Mucosa of descending colon (tissue), 3 donors: ENCODE measurements at regions not wholly inside any gene's neighbourhood (a gene's known extent, or its start where the extent isn't known, plus 50 kb on each side); places are given as distances from the start of the nearest gene placed in this dataset.

Experiments used
- ATAC-seq: fragments of 200-7000 bp; cut with Tn5 transposase; one replicate; pipeline ENCODE4 v1.9.1; 2020; ENCODE audit warnings: mild to moderate bottlenecking, moderate library complexity
- DNase-seq, 3 donors: peaks; one replicate each; pipeline ENCODE4 v3.0.0-alpha.2; 2020
- H3K36me3 ChIP-seq: fragments of 200-600 bp; one replicate; pipeline ENCODE4 v1.8.0; 2021; ENCODE audit warnings: low read depth, mild to moderate bottlenecking
- H3K4me1 ChIP-seq: fragments of 200-600 bp; one replicate; pipeline ENCODE4 v1.8.0; 2021; ENCODE audit warnings: low read depth, mild to moderate bottlenecking
- H3K4me3 ChIP-seq: fragments of 200-600 bp; one replicate; pipeline ENCODE4 v1.8.0; 2021; ENCODE audit warnings: mild to moderate bottlenecking
- H3K9me3 ChIP-seq: fragments of 200-600 bp; one replicate; pipeline ENCODE4 v1.8.0; 2021; ENCODE audit warnings: mild to moderate bottlenecking
- intact Hi-C, 2 donors: fragments of 100-400 bp; cut with DNase I in 1 of 2; cut with micrococcal nuclease in 1 of 2; formaldehyde crosslinking; loops; one replicate each; pipeline versions ENCODE4 v1.11.0 to v1.11.1; 2022; cut with DNase I, micrococcal nuclease
- TF ChIP-seq, protein P1 (sequence below): fragments of 200-600 bp; IDR thresholded peaks from one replicate; pipeline ENCODE4 v1.8.0; 2022; ENCODE audit warnings: antibody characterized with exemption, mild to moderate bottlenecking
- donor health status: DM: no; HTN: no; CAD: no; lungs with moderate emphysema.
- donor health status: DM: no; HTN: no; CAD: no.
- donor health status: DM: no; HTN: yes; CAD: no.

DNA sequence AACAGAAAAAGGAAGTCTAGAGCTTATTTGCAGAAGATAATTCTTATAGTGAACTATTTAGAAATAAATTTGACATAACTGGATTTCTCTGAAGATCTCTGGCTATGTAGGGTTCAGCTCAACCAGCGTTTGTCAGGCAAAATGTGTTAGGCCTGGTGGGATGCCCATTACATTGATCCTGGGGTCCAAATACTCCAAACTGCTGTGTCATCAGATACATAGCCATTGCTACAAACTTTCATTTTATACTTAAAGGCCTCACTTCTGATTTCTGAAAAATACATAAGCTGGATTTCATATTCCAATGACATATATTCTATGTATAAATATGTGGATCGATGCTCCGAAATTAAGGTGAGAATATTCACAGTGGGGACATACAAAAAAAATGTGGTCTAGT, 1958.9 kb upstream of the TENM3 start:
- H3K36me3 ChIP-seq: no peaks in the 10 kb centered on the region
- H3K4me1 ChIP-seq: no peaks in the 10 kb centered on the region
- no peaks in the 10 kb centered on the region for H3K9me3 ChIP-seq
- H3K4me3 ChIP-seq: no peak overlapping the region
- intact Hi-C loops: no loop called here
- no peak for ATAC-seq
- TF ChIP-seq, protein P1, sequence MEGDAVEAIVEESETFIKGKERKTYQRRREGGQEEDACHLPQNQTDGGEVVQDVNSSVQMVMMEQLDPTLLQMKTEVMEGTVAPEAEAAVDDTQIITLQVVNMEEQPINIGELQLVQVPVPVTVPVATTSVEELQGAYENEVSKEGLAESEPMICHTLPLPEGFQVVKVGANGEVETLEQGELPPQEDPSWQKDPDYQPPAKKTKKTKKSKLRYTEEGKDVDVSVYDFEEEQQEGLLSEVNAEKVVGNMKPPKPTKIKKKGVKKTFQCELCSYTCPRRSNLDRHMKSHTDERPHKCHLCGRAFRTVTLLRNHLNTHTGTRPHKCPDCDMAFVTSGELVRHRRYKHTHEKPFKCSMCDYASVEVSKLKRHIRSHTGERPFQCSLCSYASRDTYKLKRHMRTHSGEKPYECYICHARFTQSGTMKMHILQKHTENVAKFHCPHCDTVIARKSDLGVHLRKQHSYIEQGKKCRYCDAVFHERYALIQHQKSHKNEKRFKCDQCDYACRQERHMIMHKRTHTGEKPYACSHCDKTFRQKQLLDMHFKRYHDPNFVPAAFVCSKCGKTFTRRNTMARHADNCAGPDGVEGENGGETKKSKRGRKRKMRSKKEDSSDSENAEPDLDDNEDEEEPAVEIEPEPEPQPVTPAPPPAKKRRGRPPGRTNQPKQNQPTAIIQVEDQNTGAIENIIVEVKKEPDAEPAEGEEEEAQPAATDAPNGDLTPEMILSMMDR: no peak
- no peak for DNase-seq

DNA sequence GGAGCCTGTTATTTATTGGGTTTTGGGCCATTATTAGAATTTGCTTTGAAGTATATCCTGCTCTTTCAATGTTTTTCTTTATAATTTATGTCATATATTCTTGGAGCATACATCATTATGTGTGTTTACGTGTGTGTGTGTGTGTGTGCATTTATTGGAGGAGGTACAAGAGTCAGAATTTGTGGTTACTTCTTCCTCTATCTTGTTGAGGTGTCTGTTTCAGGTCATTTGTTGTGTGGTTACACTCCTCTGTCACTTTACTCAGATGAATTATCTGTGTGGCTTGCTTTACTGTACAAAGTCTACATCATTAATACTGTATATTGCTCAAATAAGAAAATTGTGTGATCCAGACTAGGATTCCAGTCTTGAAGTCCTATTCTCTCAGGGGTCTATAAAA, 1957.4 kb upstream of the TENM3 start:
- TF ChIP-seq, protein P1: no peak
- H3K9me3 ChIP-seq: no peaks in the 10 kb centered on the region
- H3K4me1 ChIP-seq: no peaks in the 10 kb centered on the region
- ATAC-seq (no peak), DNase-seq (no peak)
- H3K36me3 ChIP-seq: no peaks in the 10 kb centered on the region
- H3K4me3 ChIP-seq: no peak overlapping the region
- intact Hi-C loops: no loop called here

DNA sequence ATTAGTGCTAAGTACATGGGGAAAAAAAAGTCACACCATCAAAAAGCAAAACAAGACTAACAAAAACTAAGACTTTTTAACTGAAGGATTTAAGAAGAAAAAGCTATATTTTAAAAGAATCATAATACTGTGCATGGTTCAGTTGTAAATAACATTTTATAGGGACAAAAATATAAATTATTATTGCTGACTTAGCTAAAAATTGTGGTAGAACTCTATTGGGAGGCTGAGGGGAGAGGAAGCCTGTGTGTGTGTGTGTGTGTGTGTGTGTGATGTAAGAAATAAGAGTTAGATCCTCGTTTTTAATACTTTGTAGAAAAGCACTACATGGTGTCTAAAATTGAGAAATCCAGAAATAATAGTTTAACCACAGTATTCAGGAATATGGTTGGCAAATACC, 1950.9 kb upstream of the TENM3 start:
- DNase-seq (no peak), ATAC-seq (no peak)
- intact Hi-C loops: no loop called here
- H3K4me3 ChIP-seq: no peak overlapping the region
- no peaks in the 10 kb centered on the region for H3K9me3 ChIP-seq
- TF ChIP-seq, protein P1: no peak
- H3K36me3 ChIP-seq: no peaks in the 10 kb centered on the region
- no peaks in the 10 kb centered on the region for H3K4me1 ChIP-seq

DNA sequence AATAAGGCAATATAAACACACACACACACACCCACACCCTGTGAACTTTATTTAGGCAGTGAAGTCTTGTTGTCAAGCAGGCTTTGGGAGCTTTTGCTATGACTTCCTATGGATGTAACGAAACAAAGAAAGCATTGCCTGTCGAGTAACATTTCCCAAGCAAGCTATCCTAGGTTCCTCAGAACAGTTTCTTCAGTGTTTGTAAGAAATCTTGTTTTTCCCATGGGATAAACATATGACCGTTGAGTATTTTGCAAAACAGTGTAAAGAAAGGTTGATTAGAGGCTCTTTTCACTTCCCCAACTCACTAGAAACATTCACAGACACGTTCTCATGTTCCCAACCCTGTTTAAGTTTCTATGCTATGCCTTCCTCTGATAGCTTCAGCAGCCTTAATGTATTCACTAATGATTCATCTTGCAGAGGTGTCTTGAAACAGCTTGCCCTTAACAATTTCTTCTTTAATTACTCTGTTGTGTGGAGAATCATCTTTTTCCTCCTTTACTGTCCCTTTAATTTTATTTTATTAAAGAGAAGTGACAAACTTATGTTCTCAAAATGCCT, 1947.1 kb upstream of the TENM3 start:
- no peak for ATAC-seq
- H3K4me1 ChIP-seq: no peaks in the 10 kb centered on the region
- DNase-seq: no peak
- no peaks in the 10 kb centered on the region for H3K36me3 ChIP-seq
- H3K9me3 ChIP-seq: no peaks in the 10 kb centered on the region
- intact Hi-C loops: no loop called here
- TF ChIP-seq, protein P1: no peak
- H3K4me3 ChIP-seq: no peak overlapping the region

DNA sequence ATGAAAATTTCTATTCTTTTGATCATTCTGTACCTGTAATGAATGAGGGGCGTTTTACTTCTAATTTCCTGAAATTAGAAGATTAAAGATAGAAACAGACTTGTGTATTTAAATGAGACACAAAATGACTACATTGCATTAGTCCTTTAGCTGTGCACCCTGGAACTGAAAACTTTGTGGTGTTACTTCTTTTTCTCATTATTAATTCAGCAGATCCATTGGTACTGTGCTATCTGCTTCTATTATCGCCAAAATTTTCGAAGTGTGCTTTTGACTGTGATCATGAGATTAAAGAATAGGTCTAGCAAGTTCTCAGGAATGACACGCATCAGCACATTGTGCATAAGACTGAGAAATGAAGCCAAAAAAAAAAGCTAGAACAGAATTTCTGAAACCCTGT, 1938.9 kb upstream of the TENM3 start:
- Histone ChIP-seq H3K4me3 (no peak overlapping the region), H3K4me1 (no peaks in the 10 kb centered on the region), H3K36me3 (no peaks in the 10 kb centered on the region), H3K9me3 (no peaks in the 10 kb centered on the region)
- no peak for ATAC-seq
- TF ChIP-seq, protein P1: no peak
- no peak for DNase-seq
- intact Hi-C loops: no loop called here

DNA sequence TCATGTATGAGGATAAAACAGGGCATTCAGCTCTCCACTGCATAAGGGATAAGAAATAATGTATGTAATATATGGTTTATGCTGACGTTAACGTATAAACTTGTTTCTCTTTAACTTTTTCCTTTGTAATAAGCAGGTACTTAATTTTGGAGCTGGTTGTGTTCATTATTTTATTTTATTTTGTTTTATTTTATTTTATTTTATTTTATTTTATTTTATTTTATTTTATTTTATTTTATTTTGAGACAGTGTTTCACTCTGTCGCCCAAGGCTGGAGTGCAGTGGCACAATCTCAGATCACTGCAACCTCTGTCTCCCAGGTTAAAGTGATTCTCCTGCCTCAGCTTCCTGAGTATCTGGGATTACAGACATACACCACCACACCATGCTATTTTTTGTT, 1932.6 kb upstream of the TENM3 start:
- Histone ChIP-seq H3K4me3 (no peak overlapping the region), H3K4me1 (no peaks in the 10 kb centered on the region), H3K9me3 (no peaks in the 10 kb centered on the region), H3K36me3 (no peaks in the 10 kb centered on the region)
- ATAC-seq (no peak), DNase-seq (no peak)
- TF ChIP-seq, protein P1: no peak
- intact Hi-C loops: no loop called here
